Fibroblast of villous mesenchyme (primary cell): ENCODE measurements at regions not wholly inside any gene's neighbourhood (a gene's known extent, or its start where the extent isn't known, plus 50 kb on each side); places are given as distances from the start of the nearest gene placed in this dataset.

Source experiments
- DNase-seq: peaks from one replicate; pipeline ENCODE4 v3.0.0-alpha.2; 2010; ENCODE audit warnings: low read depth
- H3K4me3 ChIP-seq: 2 replicates; pipeline ENCODE4 v1.5.1; 2011; ENCODE audit warnings: low read depth, mild to moderate bottlenecking, low read length
- CTCF ChIP-seq: IDR thresholded peaks from 2 replicates; pipeline ENCODE4 v1.5.1; 2012; ENCODE audit warnings: low read depth, mild to moderate bottlenecking, low read length; ENCODE audit not compliant: insufficient read depth

- no peak overlapping the region for H3K4me3 ChIP-seq
- no peak for DNase-seq
- no peak for TF ChIP-seq CTCF
These were observed 300.7 kb upstream of the CXXC4 start for GRCh38 chr4:104795264-104795939.

GRCh38 chr4:104811727-104812126 is 317.0 kb upstream of the CXXC4 start:
- H3K4me3 ChIP-seq: no peak overlapping the region
- no peak for DNase-seq
- no peak for TF ChIP-seq CTCF

GRCh38 chr4:104815665-104816064 is 321.0 kb upstream of the CXXC4 start:
- DNase-seq: no peak
- no peak overlapping the region for H3K4me3 ChIP-seq
- no peak for TF ChIP-seq CTCF

GRCh38 chr4:104818579-104818978 is 323.9 kb upstream of the CXXC4 start:
- no peak overlapping the region for H3K4me3 ChIP-seq

GRCh38 chr4:104826171-104826570 is 320.5 kb upstream of the TET2 start:
- TF ChIP-seq CTCF: no peak
- H3K4me3 ChIP-seq: no peak overlapping the region
- no peak for DNase-seq

More at GRCh38 chr4:104818579-104818978, 323.9 kb upstream of the CXXC4 start:
- no peak for DNase-seq
- TF ChIP-seq CTCF: no peak

GRCh38 chr4:104829761-104830160 is 316.9 kb upstream of the TET2 start:
- TF ChIP-seq CTCF: no peak
- H3K4me3 ChIP-seq: no peak overlapping the region
- no peak for DNase-seq
